GM23248 (cell line): ENCODE measurements at regions not wholly inside any gene's neighbourhood (a gene's known extent, or its start where the extent isn't known, plus 50 kb on each side); places are given as distances from the start of the nearest gene placed in this dataset.

Experiments used
- DNase-seq: peaks from one replicate; pipeline ENCODE4 v3.0.0-alpha.2; 2015
- H2AFZ ChIP-seq: fragments of 200-600 bp; sonication (generic); 2 replicates; pipeline ENCODE4 v1.6.1; 2016; ENCODE audit warnings: antibody characterized with exemption
- H3F3A ChIP-seq: fragments of 200-600 bp; sonication (generic); 2 replicates; pipeline ENCODE4 v1.6.1; 2016; ENCODE audit warnings: mild to moderate bottlenecking, antibody characterized with exemption, mixed run types; ENCODE audit not compliant: insufficient read depth
- H3K27ac ChIP-seq: fragments of 200-600 bp; sonication (generic); 2 replicates; pipeline ENCODE4 v1.5.1; 2016; ENCODE audit warnings: mild to moderate bottlenecking
- H3K27me3 ChIP-seq: fragments of 200-600 bp; sonication (generic); replicated peaks from 2 replicates; pipeline ENCODE4 v1.6.1; 2016; ENCODE audit warnings: mild to moderate bottlenecking; ENCODE audit not compliant: insufficient read depth
- H3K36me3 ChIP-seq: fragments of 200-600 bp; sonication (generic); 2 replicates; pipeline ENCODE4 v1.6.1; 2016; ENCODE audit warnings: low read depth, mild to moderate bottlenecking
- H3K4me1 ChIP-seq: fragments of 200-600 bp; sonication (generic); 2 replicates; pipeline ENCODE4 v1.6.1; 2016; ENCODE audit warnings: mild to moderate bottlenecking; ENCODE audit not compliant: insufficient read depth
- H3K4me2 ChIP-seq: fragments of 200-600 bp; sonication (generic); one replicate; pipeline ENCODE4 v1.6.1; 2016; ENCODE audit warnings: mild to moderate bottlenecking; ENCODE audit not compliant: unreplicated experiment
- H3K4me3 ChIP-seq: fragments of 200-600 bp; sonication (generic); 2 replicates; pipeline ENCODE4 v1.5.1; 2016; ENCODE audit warnings: mild to moderate bottlenecking
- H3K79me2 ChIP-seq: fragments of 200-600 bp; sonication (generic); 2 replicates; pipeline ENCODE4 v1.6.1; 2016; ENCODE audit warnings: mild to moderate bottlenecking; ENCODE audit not compliant: insufficient read depth
- H3K9ac ChIP-seq: fragments of 200-600 bp; sonication (generic); 2 replicates; pipeline ENCODE4 v1.6.1; 2016; ENCODE audit warnings: mild to moderate bottlenecking
- H3K9me2 ChIP-seq: fragments of 200-600 bp; sonication (generic); 2 replicates; pipeline ENCODE4 v1.6.1; 2016; ENCODE audit warnings: mixed run types, mild to moderate bottlenecking, moderate library complexity; ENCODE audit not compliant: insufficient read depth
- H3K9me3 ChIP-seq: fragments of 200-600 bp; sonication (generic); one replicate; pipeline ENCODE4 v1.6.1; 2017; ENCODE audit warnings: low read depth
- H4K20me1 ChIP-seq: fragments of 200-600 bp; sonication (generic); 2 replicates; pipeline ENCODE4 v1.6.0; 2016; ENCODE audit not compliant: insufficient read depth
- EZH2 ChIP-seq: fragments of 200-600 bp; sonication (generic); IDR thresholded peaks from 2 replicates; pipeline ENCODE4 v1.6.1; 2018; ENCODE audit warnings: antibody characterized with exemption, mild to moderate bottlenecking; ENCODE audit not compliant: insufficient read depth, poor library complexity, severe bottlenecking
- EZH2phosphoT487 ChIP-seq: fragments of 200-600 bp; sonication (generic); IDR thresholded peaks from 2 replicates; pipeline ENCODE4 v1.6.1; 2018; ENCODE audit warnings: antibody characterized with exemption, moderate library complexity, mild to moderate bottlenecking, low read depth; ENCODE audit not compliant: insufficient read depth
- WGBS, 2 experiments: methylation state at CpG; one replicate each; pipeline ENCODE4 v1.1.6; 2015 to 2017; ENCODE audit warnings: low lambda C conversion rate in 2 of 2, low coverage in 1 of 2; ENCODE audit errors: missing lambda C conversion rate in 2 of 2; 5-methylcytosine and 5-hydroxymethylcytosine counted together
- in situ Hi-C: fragments of 300-500 bp; cut with MboI; formaldehyde crosslinking; loops from 2 replicates; pipeline ENCODE4 v1.15.0; 2020

GRCh38 chr1:192087334-192087733, 70.9 kb upstream of the RGS18 start:
- no peak for DNase-seq
- TF ChIP-seq EZH2phosphoT487 (no peak), EZH2 (no peak)
- no peaks in the 10 kb centered on the region for H3F3A ChIP-seq
- no peak overlapping the region for H3K27ac ChIP-seq
- in situ Hi-C loops: no loop called here
- no peaks in the 10 kb centered on the region for H3K79me2 ChIP-seq
- no peak overlapping the region for H3K4me3 ChIP-seq
- H3K27me3 ChIP-seq: no peaks in the 10 kb centered on the region
- no peaks in the 10 kb centered on the region for H3K36me3 ChIP-seq
- H3K9me2 ChIP-seq: no peaks in the 10 kb centered on the region
- no peak overlapping the region for H3K9ac ChIP-seq
- no peak overlapping the region for H3K4me2 ChIP-seq
- H2AFZ ChIP-seq: no peak overlapping the region
- H3K4me1 ChIP-seq: no peaks in the 10 kb centered on the region
- no peaks in the 10 kb centered on the region for H4K20me1 ChIP-seq
- WGBS, 2 experiments: 13 to 27% methylated on average over 1 of the region's 1 CpG
- H3K9me3 ChIP-seq: no peaks in the 10 kb centered on the region

DNA sequence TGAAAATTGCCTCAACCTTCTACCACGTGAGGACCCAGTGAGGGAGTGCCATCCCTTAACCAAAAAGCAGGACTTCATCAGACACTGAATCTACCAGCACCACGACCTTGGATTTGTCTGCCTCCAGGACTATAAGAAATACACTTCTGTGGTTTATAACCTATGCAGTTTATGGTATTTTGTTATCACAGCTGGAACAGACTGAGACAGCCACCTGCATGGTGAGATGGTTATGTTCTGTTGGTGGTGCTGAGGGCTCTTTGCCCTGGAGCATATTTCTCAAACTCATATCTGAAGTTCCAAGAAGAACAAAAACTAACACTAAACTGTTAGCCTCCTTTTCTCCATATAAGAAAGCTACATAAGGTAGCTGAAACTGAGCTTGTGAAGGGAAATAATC, 69.8 kb upstream of the RGS18 start:
- WGBS, 2 experiments: 3% methylated on average over 2 of the region's 2 CpGs
- no peaks in the 10 kb centered on the region for H4K20me1 ChIP-seq
- no peak overlapping the region for H3K27ac ChIP-seq
- TF ChIP-seq EZH2phosphoT487 (no peak), EZH2 (no peak)
- H2AFZ ChIP-seq: no peak overlapping the region
- no peak overlapping the region for H3K9ac ChIP-seq
- no peaks in the 10 kb centered on the region for H3K79me2 ChIP-seq
- H3K27me3 ChIP-seq: no peaks in the 10 kb centered on the region
- H3K4me2 ChIP-seq: no peak overlapping the region
- no peaks in the 10 kb centered on the region for H3K9me3 ChIP-seq
- H3K4me1 ChIP-seq: no peaks in the 10 kb centered on the region
- DNase-seq: no peak
- H3F3A ChIP-seq: no peaks in the 10 kb centered on the region
- H3K4me3 ChIP-seq: no peak overlapping the region
- in situ Hi-C loops: no loop called here
- H3K36me3 ChIP-seq: no peaks in the 10 kb centered on the region
- no peaks in the 10 kb centered on the region for H3K9me2 ChIP-seq

DNA sequence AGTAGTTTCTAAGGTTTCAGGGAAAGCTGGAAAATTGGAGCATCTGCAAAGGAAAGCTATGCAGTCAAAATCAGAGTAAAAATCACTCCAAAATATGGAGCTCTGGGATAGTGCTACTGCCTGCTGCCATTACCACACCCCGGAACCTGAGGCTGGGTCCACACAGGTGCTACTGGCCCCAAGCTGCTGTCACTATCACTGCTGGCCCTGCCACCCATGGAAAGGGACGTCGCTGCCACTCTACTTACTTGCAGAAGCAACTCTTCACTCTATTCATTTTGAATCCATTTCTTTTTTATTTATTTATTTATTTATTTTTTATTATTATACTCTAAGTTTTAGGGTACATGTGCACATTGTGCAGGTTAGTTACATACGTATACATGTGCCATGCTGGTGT, 60.3 kb upstream of the RGS18 start:
- no peaks in the 10 kb centered on the region for H3K36me3 ChIP-seq
- no peak overlapping the region for H2AFZ ChIP-seq
- H3K9ac ChIP-seq: no peak overlapping the region
- no peak for DNase-seq
- H3K4me3 ChIP-seq: no peak overlapping the region
- 41 to 42% methylated on average over 3 to 4 of the region's 4 CpGs for WGBS, 2 experiments
- H3K4me2 ChIP-seq: no peak overlapping the region
- H3K27me3 ChIP-seq: no peaks in the 10 kb centered on the region
- H3F3A ChIP-seq: no peaks in the 10 kb centered on the region
- TF ChIP-seq EZH2phosphoT487 (no peak), EZH2 (no peak)
- H3K27ac ChIP-seq: no peak overlapping the region
- H3K9me2 ChIP-seq: no peaks in the 10 kb centered on the region
- H3K79me2 ChIP-seq: no peaks in the 10 kb centered on the region
- in situ Hi-C loops: no loop called here
- H3K9me3 ChIP-seq: no peaks in the 10 kb centered on the region
- no peaks in the 10 kb centered on the region for H3K4me1 ChIP-seq
- H4K20me1 ChIP-seq: no peaks in the 10 kb centered on the region

DNA sequence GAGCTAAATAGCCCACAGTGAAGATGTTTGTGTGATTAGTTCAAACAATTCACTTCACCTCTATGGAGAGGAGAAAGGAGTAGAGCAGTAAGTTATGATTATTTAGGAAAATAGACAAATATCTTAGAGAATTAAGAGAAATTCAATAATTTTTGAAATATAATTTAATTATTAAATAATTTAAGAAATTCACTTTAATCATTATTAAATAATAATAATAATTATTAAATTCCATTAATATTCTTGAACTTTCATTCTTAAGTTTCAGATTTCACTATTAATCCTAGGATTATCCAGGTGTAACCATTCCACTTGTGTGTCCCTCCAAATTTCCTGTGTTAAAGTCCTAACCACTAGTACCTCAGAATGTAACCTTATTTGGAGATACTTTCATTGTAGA, 58.9 kb upstream of the RGS18 start:
- Histone ChIP-seq H3K4me2 (no peak overlapping the region), H3K27me3 (no peaks in the 10 kb centered on the region), H3K4me1 (no peaks in the 10 kb centered on the region), H3K79me2 (no peaks in the 10 kb centered on the region), H2AFZ (no peak overlapping the region), H3K4me3 (no peak overlapping the region), H3K27ac (no peak overlapping the region), H3F3A (no peaks in the 10 kb centered on the region), H4K20me1 (no peaks in the 10 kb centered on the region), H3K9me3 (no peaks in the 10 kb centered on the region), H3K9me2 (no peaks in the 10 kb centered on the region), H3K9ac (no peak overlapping the region), H3K36me3 (no peaks in the 10 kb centered on the region)
- in situ Hi-C loops: no loop called here
- no peak for DNase-seq
- TF ChIP-seq EZH2phosphoT487 (no peak), EZH2 (no peak)
